Trophoblast cell (in vitro differentiated cells and primary cell): ENCODE measurements at regions not wholly inside any gene's neighbourhood (a gene's known extent, or its start where the extent isn't known, plus 50 kb on each side); places are given as distances from the start of the nearest gene placed in this dataset.

ENCODE experiments used
- DNase-seq, 2 donors: peaks; one replicate each; pipeline ENCODE4 v3.0.0-alpha.2; 2016
- H2AFZ ChIP-seq: 2 replicates; pipeline ENCODE4 v1.6.1; 2013; ENCODE audit warnings: low read length, moderate library complexity, mild to moderate bottlenecking; ENCODE audit not compliant: insufficient read depth, poor library complexity
- H2AK5ac ChIP-seq: 2 replicates; pipeline ENCODE4 v1.6.1; 2013; ENCODE audit warnings: mild to moderate bottlenecking, low read length
- H2BK120ac ChIP-seq: 2 replicates; pipeline ENCODE4 v1.6.1; 2013; ENCODE audit warnings: low read length, mild to moderate bottlenecking, moderate library complexity; ENCODE audit not compliant: insufficient read depth, poor library complexity
- H2BK12ac ChIP-seq: 2 replicates; pipeline ENCODE4 v1.6.1; 2013; ENCODE audit warnings: mild to moderate bottlenecking, low read length, moderate library complexity
- H2BK5ac ChIP-seq: 2 replicates; pipeline ENCODE4 v1.6.1; 2013; ENCODE audit warnings: low read length, low read depth, moderate library complexity, mild to moderate bottlenecking; ENCODE audit not compliant: poor library complexity
- H3K14ac ChIP-seq: 2 replicates; pipeline ENCODE4 v1.6.1; 2013; ENCODE audit warnings: mild to moderate bottlenecking, low read length
- H3K18ac ChIP-seq: 2 replicates; pipeline ENCODE4 v1.6.1; 2013; ENCODE audit warnings: mild to moderate bottlenecking, low read length
- H3K23ac ChIP-seq: 2 replicates; pipeline ENCODE4 v1.6.1; 2013; ENCODE audit warnings: low read length
- H3K27ac ChIP-seq: 2 replicates; pipeline ENCODE4 v1.5.1; 2013; ENCODE audit warnings: low read depth, mild to moderate bottlenecking, inconsistent platforms, low read length, moderate library complexity
- H3K27me3 ChIP-seq: 2 replicates; pipeline ENCODE4 v1.6.1; 2013; ENCODE audit warnings: inconsistent platforms, mild to moderate bottlenecking, low read length, moderate library complexity; ENCODE audit not compliant: insufficient read depth
- H3K36me3 ChIP-seq, 2 experiments: 1 replicate in 1 of 2; 2 replicates in 1 of 2; pipeline ENCODE4 v1.6.1; 2013; ENCODE audit warnings: low read length in 2 of 2, mild to moderate bottlenecking in 2 of 2, moderate library complexity in 1 of 2; ENCODE audit not compliant: insufficient read depth in 2 of 2, control insufficient read depth in 1 of 2
- H3K4ac ChIP-seq: 2 replicates; pipeline ENCODE4 v1.6.1; 2013; ENCODE audit warnings: low read depth, mild to moderate bottlenecking, low read length, moderate library complexity
- H3K4me1 ChIP-seq, 2 experiments: 1 replicate in 1 of 2; 2 replicates in 1 of 2; pipeline ENCODE4 v1.6.1; 2013; ENCODE audit warnings: low read length in 2 of 2, mild to moderate bottlenecking in 2 of 2, moderate library complexity in 1 of 2; ENCODE audit not compliant: insufficient read depth in 2 of 2, control insufficient read depth in 1 of 2
- H3K4me2 ChIP-seq: 2 replicates; pipeline ENCODE4 v1.6.1; 2013; ENCODE audit warnings: inconsistent platforms, mild to moderate bottlenecking, low read length, moderate library complexity
- H3K4me3 ChIP-seq: 2 replicates; pipeline ENCODE4 v1.5.1; 2013; ENCODE audit warnings: mild to moderate bottlenecking, low read depth, low read length, inconsistent platforms
- H3K79me1 ChIP-seq: one replicate; pipeline ENCODE4 v1.6.1; 2013; ENCODE audit warnings: low read length
- H3K79me2 ChIP-seq: 2 replicates; pipeline ENCODE4 v1.6.1; 2013; ENCODE audit warnings: low read length, mild to moderate bottlenecking; ENCODE audit not compliant: control insufficient read depth, insufficient read depth, poor library complexity
- H3K9ac ChIP-seq: 2 replicates; pipeline ENCODE4 v1.6.1; 2013; ENCODE audit warnings: mild to moderate bottlenecking, low read length
- H3K9me3 ChIP-seq: 2 replicates; pipeline ENCODE4 v1.6.1; 2013; ENCODE audit warnings: low read depth, mild to moderate bottlenecking, control low read depth, inconsistent platforms, low read length; ENCODE audit not compliant: insufficient read depth
- H4K12ac ChIP-seq: 2 replicates; pipeline ENCODE4 v1.6.1; 2013; ENCODE audit warnings: low read depth, mild to moderate bottlenecking, low read length, moderate library complexity
- H4K8ac ChIP-seq: 2 replicates; pipeline ENCODE4 v1.6.1; 2013; ENCODE audit warnings: low read depth, mild to moderate bottlenecking, low read length, moderate library complexity
- H4K91ac ChIP-seq: one replicate; pipeline ENCODE4 v1.6.1; 2013; ENCODE audit warnings: low read depth, mild to moderate bottlenecking, low read length, moderate library complexity
- WGBS: extraction: QIAGEN DNeasy Blood & Tissue Kit; methylation state at CpG from one replicate; pipeline ENCODE4 v1.1.7; 2013; ENCODE audit warnings: missing lambda C conversion rate; ENCODE audit not compliant: insufficient read length, insufficient coverage; ENCODE audit errors: extremely low coverage; 5-methylcytosine and 5-hydroxymethylcytosine counted together

GRCh38 chr19:33910922-33911321, 114.3 kb downstream of the KCTD15 start:
- Histone ChIP-seq H3K27me3 (peaks cover 2% of the 10 kb centered on the region), H3K18ac (no peak overlapping the region), H2AFZ (no peak overlapping the region)

GRCh38 chr19:33914599-33914998, 117.9 kb downstream of the KCTD15 start:
- no peak overlapping the region for H3K18ac ChIP-seq
- H3K4me1 ChIP-seq = no peaks in the 10 kb centered on the region
- no peak overlapping the region for H2AK5ac ChIP-seq
- H3K23ac ChIP-seq = no peak overlapping the region
- no peaks in the 10 kb centered on the region for H3K9me3 ChIP-seq
- no peaks in the 10 kb centered on the region for H3K36me3 ChIP-seq
- H3K4me2 ChIP-seq = no peak overlapping the region
- H4K12ac ChIP-seq = no peak overlapping the region
- H3K27me3 ChIP-seq = no peaks in the 10 kb centered on the region
- H3K27ac ChIP-seq = no peak overlapping the region
- no peak overlapping the region for H3K4me3 ChIP-seq
- no peaks in the 10 kb centered on the region for H3K79me1 ChIP-seq
- no peak overlapping the region for H3K4ac ChIP-seq
- no peak overlapping the region for H2BK5ac ChIP-seq
- no peak overlapping the region for H3K9ac ChIP-seq
- DNase-seq = peak; percentile 10 to 53
- no peaks in the 10 kb centered on the region for H3K79me2 ChIP-seq
- WGBS = no CpG with 5 or more reads among the region's 9 CpGs
- no peak overlapping the region for H3K14ac ChIP-seq
- no peak overlapping the region for H2AFZ ChIP-seq
- H2BK12ac ChIP-seq = no peak overlapping the region
- no peak overlapping the region for H2BK120ac ChIP-seq
- H4K91ac ChIP-seq = no peak overlapping the region
- H4K8ac ChIP-seq = no peak overlapping the region

More at GRCh38 chr19:33910922-33911321, 114.3 kb downstream of the KCTD15 start:
- no peak overlapping the region for H4K8ac ChIP-seq
- no peak overlapping the region for H4K91ac ChIP-seq
- H3K4me1 ChIP-seq = peaks cover 8 to 10% of the 10 kb centered on the region in 2 experiments
- peaks cover 4% of the 10 kb centered on the region for H3K79me2 ChIP-seq
- no peak overlapping the region for H3K23ac ChIP-seq
- H3K4ac ChIP-seq = no peak overlapping the region
- WGBS = no CpG with 5 or more reads among the region's 7 CpGs
- H3K4me2 ChIP-seq = no peak overlapping the region
- H3K79me1 ChIP-seq = peaks cover 9% of the 10 kb centered on the region
- H3K4me3 ChIP-seq = no peak overlapping the region
- H3K9me3 ChIP-seq = no peaks in the 10 kb centered on the region
- no peak overlapping the region for H4K12ac ChIP-seq
- H2BK5ac ChIP-seq = no peak overlapping the region
- H3K36me3 ChIP-seq = no peaks in the 10 kb centered on the region
- no peak overlapping the region for H2BK120ac ChIP-seq
- H2BK12ac ChIP-seq = no peak overlapping the region
- DNase-seq = no peak
- H3K14ac ChIP-seq = no peak overlapping the region
- no peak overlapping the region for H3K27ac ChIP-seq
- no peak overlapping the region for H3K9ac ChIP-seq
- no peak overlapping the region for H2AK5ac ChIP-seq

- H3K14ac ChIP-seq = no peak overlapping the region
- H4K8ac ChIP-seq = no peak overlapping the region
- H3K4ac ChIP-seq = no peak overlapping the region
- H3K4me3 ChIP-seq = no peak overlapping the region
- DNase-seq = no peak
- H2AK5ac ChIP-seq = no peak overlapping the region
- H3K9me3 ChIP-seq = no peaks in the 10 kb centered on the region
- H3K27ac ChIP-seq = no peak overlapping the region
- no peaks in the 10 kb centered on the region for H3K79me1 ChIP-seq
- H3K27me3 ChIP-seq = no peaks in the 10 kb centered on the region
- no peaks in the 10 kb centered on the region for H3K4me1 ChIP-seq
- no peak overlapping the region for H2BK12ac ChIP-seq
- no peak overlapping the region for H2BK5ac ChIP-seq
- H3K9ac ChIP-seq = no peak overlapping the region
- H3K4me2 ChIP-seq = no peak overlapping the region
- H4K12ac ChIP-seq = no peak overlapping the region
- no peak overlapping the region for H4K91ac ChIP-seq
- no peak overlapping the region for H3K23ac ChIP-seq
- H3K36me3 ChIP-seq = no peaks in the 10 kb centered on the region
- H2BK120ac ChIP-seq = no peak overlapping the region
- H2AFZ ChIP-seq = no peak overlapping the region
- no peaks in the 10 kb centered on the region for H3K79me2 ChIP-seq
- no peak overlapping the region for H3K18ac ChIP-seq
- no CpG with 5 or more reads among the region's 1 CpG for WGBS
These were observed 120.1 kb downstream of the KCTD15 start for GRCh38 chr19:33916792-33917191.

- Histone ChIP-seq H3K79me1 (no peaks in the 10 kb centered on the region), H4K12ac (no peak overlapping the region), H2BK120ac (no peak overlapping the region), H3K4me3 (no peak overlapping the region), H3K9me3 (no peaks in the 10 kb centered on the region), H3K4me2 (no peak overlapping the region), H3K18ac (no peak overlapping the region), H2BK12ac (no peak overlapping the region), H3K36me3 (no peaks in the 10 kb centered on the region), H3K23ac (no peak overlapping the region), H3K9ac (no peak overlapping the region), H3K27ac (no peak overlapping the region), H2AFZ (no peak overlapping the region), H3K4ac (no peak overlapping the region), H4K8ac (no peak overlapping the region), H3K79me2 (no peaks in the 10 kb centered on the region), H4K91ac (no peak overlapping the region), H3K27me3 (no peaks in the 10 kb centered on the region), H3K4me1 (no peaks in the 10 kb centered on the region), H3K14ac (no peak overlapping the region), H2BK5ac (no peak overlapping the region), H2AK5ac (no peak overlapping the region)
- DNase-seq = no peak
- no CpG with 5 or more reads among the region's 1 CpG for WGBS
These were observed 122.6 kb downstream of the KCTD15 start for GRCh38 chr19:33919291-33919690.
